ENCODE measurements at regions not wholly inside any gene's neighbourhood (a gene's known extent, or its start where the extent isn't known, plus 50 kb on each side); places are given as distances from the start of the nearest gene placed in this dataset.

DNA sequence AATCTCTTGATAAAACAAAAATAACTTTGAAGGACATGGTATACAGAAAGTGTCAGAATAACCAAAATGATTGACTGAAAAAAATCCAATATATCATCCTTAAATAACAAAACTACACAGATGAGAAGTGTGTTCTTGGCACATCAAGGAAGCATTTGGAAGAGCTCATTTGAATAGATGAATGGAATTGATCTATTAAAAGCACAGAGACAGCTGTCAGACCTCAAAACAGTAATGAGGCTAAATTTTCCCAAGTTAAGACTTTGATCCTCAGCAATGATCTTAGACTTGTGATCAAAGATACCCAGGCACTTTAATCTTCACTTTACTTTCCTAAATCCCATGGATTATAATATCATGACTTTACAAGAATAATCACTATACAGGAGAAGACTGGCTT, 395.4 kb upstream of the NFE2L3 start:
- H3K4me3 ChIP-seq: no peak overlapping the region
- no peaks in the 10 kb centered on the region for H3K36me3 ChIP-seq
- no peak for TF ChIP-seq POLR2A (IDR thresholded peaks at IDR 0.05)
- TF ChIP-seq, protein P1, sequence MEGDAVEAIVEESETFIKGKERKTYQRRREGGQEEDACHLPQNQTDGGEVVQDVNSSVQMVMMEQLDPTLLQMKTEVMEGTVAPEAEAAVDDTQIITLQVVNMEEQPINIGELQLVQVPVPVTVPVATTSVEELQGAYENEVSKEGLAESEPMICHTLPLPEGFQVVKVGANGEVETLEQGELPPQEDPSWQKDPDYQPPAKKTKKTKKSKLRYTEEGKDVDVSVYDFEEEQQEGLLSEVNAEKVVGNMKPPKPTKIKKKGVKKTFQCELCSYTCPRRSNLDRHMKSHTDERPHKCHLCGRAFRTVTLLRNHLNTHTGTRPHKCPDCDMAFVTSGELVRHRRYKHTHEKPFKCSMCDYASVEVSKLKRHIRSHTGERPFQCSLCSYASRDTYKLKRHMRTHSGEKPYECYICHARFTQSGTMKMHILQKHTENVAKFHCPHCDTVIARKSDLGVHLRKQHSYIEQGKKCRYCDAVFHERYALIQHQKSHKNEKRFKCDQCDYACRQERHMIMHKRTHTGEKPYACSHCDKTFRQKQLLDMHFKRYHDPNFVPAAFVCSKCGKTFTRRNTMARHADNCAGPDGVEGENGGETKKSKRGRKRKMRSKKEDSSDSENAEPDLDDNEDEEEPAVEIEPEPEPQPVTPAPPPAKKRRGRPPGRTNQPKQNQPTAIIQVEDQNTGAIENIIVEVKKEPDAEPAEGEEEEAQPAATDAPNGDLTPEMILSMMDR (IDR thresholded peaks at IDR 0.05): no peak
- DNase-seq: no peak
- no peaks in the 10 kb centered on the region for H3K4me1 ChIP-seq
- H3K27ac ChIP-seq: no peak overlapping the region
- no peaks in the 10 kb centered on the region for H3K9me3 ChIP-seq
- H3K27me3 ChIP-seq: no peaks in the 10 kb centered on the region

DNA sequence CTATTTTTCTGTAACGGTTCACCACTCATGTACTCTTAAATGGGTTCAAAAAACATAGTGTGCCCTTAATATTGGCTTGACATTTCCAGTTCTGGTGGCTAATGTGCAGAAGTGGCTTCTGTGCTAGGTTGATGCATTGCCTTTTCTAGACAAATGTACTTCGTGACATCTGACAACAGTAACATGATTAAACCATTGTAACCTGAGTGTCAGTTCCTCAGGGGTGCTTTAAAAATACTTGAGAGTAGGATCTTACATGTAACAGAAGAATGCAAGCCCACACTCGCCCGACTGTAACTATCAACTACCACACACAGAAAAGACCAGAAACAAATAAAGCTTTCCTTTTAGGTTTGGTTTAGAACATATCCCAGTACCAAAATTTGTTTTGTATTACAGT, 393.4 kb upstream of the NFE2L3 start:
- H3K27ac ChIP-seq: no peak overlapping the region

DNA sequence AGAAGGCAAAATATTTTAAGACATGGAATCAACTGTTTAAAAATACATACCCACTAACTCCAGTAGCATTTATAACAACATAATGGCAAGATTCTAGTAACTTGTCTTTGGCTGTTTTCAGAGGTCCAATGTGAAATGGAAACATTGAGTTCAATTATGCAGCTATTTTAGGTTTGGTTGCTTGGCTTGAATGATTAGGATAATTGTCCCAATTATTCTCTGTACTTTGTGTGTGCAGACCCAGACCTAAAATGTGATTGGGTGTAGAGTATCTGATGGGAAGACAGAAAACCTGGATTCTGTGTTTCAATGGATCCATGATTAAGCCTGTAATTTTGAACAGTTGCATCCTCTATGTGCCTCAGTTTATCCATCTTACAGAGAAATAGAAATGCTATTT, 392.7 kb upstream of the NFE2L3 start:
- no peak overlapping the region for H3K27ac ChIP-seq
- DNase-seq: no peak
- H3K27me3 ChIP-seq: no peaks in the 10 kb centered on the region
- no peak overlapping the region for H3K4me3 ChIP-seq
- H3K36me3 ChIP-seq: no peaks in the 10 kb centered on the region
- no peaks in the 10 kb centered on the region for H3K9me3 ChIP-seq
- no peak for TF ChIP-seq POLR2A (IDR thresholded peaks at IDR 0.05)
- TF ChIP-seq, protein P1 (IDR thresholded peaks at IDR 0.05): no peak
- no peaks in the 10 kb centered on the region for H3K4me1 ChIP-seq

More for the DNA sequence above, 393.4 kb upstream of the NFE2L3 start:
- Histone ChIP-seq H3K4me1 (no peaks in the 10 kb centered on the region), H3K9me3 (no peaks in the 10 kb centered on the region), H3K36me3 (no peaks in the 10 kb centered on the region), H3K27me3 (no peaks in the 10 kb centered on the region), H3K4me3 (no peak overlapping the region)
- TF ChIP-seq, protein P1 (IDR thresholded peaks at IDR 0.05): no peak
- TF ChIP-seq POLR2A (IDR thresholded peaks at IDR 0.05): no peak
- no peak for DNase-seq

DNA sequence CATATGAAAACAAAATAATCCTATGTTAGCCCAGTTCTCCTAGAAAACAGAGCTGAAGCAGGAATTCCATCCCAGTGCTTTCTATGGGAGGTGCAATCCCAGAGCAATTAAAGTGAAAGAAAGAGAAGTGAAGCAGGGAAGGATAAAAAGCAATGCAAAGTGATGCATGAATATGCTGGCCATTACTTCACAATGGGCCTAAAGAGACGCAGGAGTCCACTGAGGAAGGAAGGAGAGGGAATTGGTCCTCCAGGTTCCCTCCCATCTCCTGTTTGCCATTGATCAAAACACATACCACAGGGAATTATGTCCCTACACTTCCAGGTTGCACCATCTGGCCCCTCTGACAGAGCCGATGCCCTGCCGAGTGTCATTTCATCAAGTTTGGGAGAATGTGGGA, 392.2 kb upstream of the NFE2L3 start:
- H3K9me3 ChIP-seq: no peaks in the 10 kb centered on the region
- no peak for DNase-seq
- H3K4me3 ChIP-seq: no peak overlapping the region
- TF ChIP-seq, protein P1 (IDR thresholded peaks at IDR 0.05): no peak
- TF ChIP-seq POLR2A (IDR thresholded peaks at IDR 0.05): no peak
- H3K36me3 ChIP-seq: no peaks in the 10 kb centered on the region
- H3K27ac ChIP-seq: no peak overlapping the region
- H3K4me1 ChIP-seq: no peaks in the 10 kb centered on the region
- no peaks in the 10 kb centered on the region for H3K27me3 ChIP-seq

DNA sequence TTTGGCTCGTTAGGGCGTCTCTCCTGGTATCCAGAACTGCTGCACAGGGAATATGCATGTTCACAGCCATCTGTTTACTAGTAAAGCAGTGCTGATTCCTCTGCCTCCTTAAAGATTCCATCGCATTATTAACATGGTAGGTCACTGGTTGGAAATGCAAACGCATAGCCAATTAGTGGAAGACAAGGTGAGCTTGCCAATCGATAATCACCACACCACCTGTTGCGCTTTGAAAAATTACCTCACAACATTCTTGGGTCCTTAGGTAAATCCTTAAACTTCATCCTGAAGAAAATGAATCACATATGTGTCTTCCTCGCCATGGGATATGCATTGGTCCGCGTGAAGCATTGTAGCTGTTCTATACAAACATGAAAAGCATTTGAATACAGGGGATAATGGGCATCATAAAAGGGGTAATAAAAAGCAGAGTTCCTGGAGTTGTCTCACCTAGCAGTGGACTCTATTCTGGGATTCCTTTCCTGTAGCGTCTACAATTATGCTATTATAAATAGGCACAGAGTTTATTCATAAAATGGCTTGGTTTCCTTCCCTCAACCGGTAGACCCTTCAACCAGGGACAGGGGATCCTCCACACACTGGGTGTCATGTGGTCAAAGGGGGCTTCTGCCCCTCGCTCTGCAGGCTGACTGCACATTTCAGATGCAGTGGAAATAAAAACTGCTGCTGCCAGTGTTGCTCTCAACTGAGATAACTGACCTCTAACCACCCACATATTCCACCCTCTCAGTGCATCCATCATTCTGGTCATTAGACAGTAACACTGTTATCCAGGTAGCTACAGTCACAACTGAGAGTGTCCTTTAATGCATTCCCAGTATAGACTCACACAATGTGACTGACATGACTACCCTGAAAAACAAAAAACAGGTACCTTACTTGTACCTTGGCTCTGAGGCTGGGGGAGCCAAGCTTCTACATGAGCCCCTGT, 389.2 kb upstream of the NFE2L3 start:
- no peak for DNase-seq
- TF ChIP-seq, protein P1 (IDR thresholded peaks at IDR 0.05): no peak
- no peaks in the 10 kb centered on the region for H3K9me3 ChIP-seq

More for the DNA sequence above, 389.2 kb upstream of the NFE2L3 start:
- H3K27ac ChIP-seq: no peak overlapping the region
- no peaks in the 10 kb centered on the region for H3K36me3 ChIP-seq
- no peaks in the 10 kb centered on the region for H3K4me1 ChIP-seq
- no peak overlapping the region for H3K4me3 ChIP-seq
- no peaks in the 10 kb centered on the region for H3K27me3 ChIP-seq

Measured in Peyer's patch (tissue), 4 donors.